T-helper 22 cell (primary cell): ENCODE measurements at regions not wholly inside any gene's neighbourhood (a gene's known extent, or its start where the extent isn't known, plus 50 kb on each side); places are given as distances from the start of the nearest gene placed in this dataset.
"Not testable (repeated sequence)": the region's sequence is repeated elsewhere in the genome, so short reads cannot be mapped to it uniquely, and the experiment has no call there.

ENCODE experiments used
- DNase-seq: peaks from one replicate; pipeline ENCODE4 v3.0.0-alpha.2; 2020; ENCODE audit warnings: low read depth

GRCh38 chr10:78458983-78459638, 425.4 kb downstream of the RPS24 start:
- no peak for DNase-seq

DNA sequence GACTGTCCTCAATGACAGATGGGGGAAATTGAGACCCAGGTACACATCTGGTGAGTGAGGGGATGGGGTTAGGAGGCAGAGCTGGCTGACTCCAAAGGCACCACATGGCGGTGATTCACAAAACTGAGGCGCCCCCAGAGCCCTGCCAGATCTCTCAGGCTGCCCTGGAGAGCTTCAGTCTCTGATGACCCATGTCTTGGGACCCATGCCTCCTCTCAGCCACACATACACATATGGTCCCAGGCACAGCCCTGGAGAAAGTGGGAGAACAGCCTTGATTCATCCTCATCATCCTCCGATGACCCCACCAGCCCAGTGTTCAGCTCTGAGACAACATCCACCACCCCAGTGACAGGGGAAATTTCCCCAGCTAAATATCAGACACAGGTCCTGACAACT, 426.0 kb downstream of the RPS24 start:
- no peak for DNase-seq

- DNase-seq, result no peak
These were observed 426.5 kb downstream of the RPS24 start for GRCh38 chr10:78460204-78460603.

DNA sequence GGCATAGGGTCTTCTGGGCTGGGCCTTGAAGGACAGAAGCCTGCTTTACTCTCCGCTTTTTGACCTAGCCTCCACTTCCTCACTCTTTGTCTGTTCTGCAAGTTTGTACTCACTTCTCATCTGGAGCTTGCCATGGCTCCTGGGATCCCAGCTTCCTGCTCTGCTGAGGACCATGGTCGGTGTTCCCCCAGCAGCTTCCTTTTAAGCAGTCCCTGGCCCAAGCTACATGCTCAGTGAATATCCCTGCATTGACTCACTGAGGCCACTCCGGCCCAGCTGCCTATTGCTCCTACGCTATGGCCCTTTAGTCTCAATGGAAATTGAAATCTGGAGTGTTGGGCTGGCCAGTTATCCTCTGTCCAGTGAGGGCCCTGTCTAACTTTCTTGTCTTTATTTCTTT, 427.7 kb downstream of the RPS24 start:
- no peak for DNase-seq

GRCh38 chr10:78462176-78462575, 428.5 kb downstream of the RPS24 start:
- no peak for DNase-seq

DNA sequence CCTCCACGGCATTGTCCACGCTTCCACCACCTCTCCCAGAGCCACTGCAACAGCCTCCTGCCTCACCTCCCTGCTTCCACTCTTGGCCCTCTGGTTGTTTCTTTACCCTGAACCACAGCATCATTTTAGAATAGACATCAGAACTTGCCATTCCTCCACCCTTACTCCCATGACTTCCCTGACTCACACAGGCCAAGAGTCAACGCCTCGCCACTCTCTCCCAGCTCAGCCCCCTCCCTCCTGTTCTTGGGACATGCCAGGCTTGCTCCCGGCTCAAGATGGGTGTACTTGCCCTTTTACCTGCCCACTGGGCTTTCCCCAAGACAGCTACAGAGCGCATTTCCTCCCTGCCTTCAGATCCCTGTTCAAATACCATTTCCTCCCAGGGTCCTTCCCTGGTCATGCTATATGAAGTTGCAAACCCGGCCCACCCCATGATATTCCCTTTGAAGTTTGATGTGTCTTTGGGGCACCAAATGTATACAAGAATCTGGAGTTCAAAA, 429.1 kb downstream of the RPS24 start:
- no peak for DNase-seq

GRCh38 chr10:78464118-78464855, 430.6 kb downstream of the RPS24 start:
- DNase-seq, result no peak

DNA sequence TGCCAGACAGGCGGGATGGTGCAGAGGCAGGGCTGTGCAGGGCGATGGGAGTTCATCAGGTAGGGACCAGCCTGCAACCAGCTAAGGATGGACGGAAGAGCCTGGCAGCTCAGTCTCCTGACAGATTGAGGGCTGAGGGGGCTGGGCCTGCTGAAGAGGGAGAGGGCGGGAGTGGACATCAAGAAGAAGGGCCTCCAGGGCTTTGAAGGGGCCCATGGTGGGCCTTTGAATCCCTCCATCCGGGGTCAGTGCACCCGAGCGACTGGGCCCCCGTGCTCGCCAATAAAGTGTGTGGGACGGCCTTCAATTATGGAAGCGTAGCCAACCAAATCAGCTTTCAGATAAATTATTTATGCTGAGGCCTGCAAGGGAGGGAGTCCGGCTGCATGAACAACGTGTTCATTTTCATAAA, 431.2 kb downstream of the RPS24 start:
- DNase-seq, result no peak

GRCh38 chr10:78465431-78465830, 431.8 kb downstream of the RPS24 start:
- DNase-seq, result no peak

DNA sequence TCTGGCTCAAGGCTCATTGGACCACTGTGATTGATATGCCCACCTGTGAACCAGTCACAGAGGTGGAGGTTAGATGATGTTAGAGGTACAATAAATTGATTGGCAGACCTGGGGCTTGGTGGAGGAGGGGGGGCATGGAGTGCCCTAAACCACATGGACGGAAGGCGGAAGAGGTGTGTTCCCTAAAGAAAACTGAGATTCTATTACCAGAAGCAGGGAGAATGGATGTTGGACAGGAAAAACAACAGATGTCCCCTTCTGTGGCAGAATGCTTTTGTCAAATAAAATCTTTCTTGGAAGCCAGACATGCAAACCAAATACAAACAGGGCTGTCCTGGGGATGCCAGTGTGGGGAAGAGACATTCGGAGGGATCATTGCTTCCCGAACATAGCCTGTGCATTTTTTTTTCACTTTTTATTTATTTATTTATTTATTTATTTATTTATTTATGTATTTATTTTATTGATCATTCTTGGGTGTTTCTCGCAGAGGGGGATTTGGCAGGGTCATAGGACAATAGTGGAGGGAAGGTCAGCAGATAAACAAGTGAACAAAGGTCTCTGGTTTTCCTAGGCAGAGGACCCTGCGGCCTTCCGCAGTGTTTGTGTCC, 433.9 kb downstream of the RPS24 start:
- DNase-seq, result no peak

GRCh38 chr10:78468731-78469130, 435.1 kb downstream of the RPS24 start:
- DNase-seq, result not testable (repeated sequence)

GRCh38 chr10:78470267-78471103, 436.8 kb downstream of the RPS24 start:
- DNase-seq, result no peak

DNA sequence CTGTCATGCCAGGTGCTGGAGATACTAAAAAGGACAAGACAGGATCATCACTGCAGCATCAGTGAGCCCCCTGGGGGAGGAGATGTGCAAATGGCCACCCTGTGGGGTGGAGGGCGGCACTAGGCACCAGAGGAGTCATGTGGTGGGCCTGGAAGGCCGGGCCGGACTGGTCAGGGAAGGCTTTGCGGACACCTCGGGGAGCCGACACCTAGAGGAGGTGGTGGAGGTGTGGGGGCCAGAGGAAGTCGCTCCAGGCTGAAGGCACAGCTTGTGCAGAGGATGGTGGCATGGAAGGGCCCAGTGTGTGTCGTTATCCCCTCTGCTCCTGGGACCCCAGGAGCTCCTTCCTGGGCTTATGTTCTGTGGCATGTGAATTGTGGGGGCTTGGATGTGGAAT, 437.7 kb downstream of the RPS24 start:
- DNase-seq, result no peak

- no peak for DNase-seq
These were observed 438.3 kb downstream of the RPS24 start for GRCh38 chr10:78471723-78472550.

- no peak for DNase-seq
These were observed 438.9 kb downstream of the RPS24 start for GRCh38 chr10:78472551-78472890.

GRCh38 chr10:78473006-78473405, 439.3 kb downstream of the RPS24 start:
- no peak for DNase-seq

DNA sequence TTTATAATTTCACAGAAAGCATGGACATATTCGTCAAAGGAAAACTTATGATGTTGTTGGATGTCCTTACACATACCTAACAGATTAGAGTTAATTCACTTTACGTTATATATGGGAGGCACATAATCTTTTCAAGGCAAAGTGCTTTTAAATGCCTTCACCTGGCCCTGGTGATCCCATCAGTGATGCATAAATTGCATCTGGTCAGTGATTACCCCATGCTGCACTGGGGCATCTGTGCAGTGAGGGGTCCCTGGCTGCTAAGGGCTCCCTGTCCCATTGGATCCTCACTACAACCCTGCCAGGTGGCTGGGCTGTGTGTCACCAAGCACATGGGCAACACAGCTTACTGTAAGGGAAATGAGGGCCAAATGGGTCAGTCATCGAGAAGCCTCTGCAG, 441.1 kb downstream of the RPS24 start:
- DNase-seq, result no peak

GRCh38 chr10:78475437-78475836, 441.8 kb downstream of the RPS24 start:
- no peak for DNase-seq

GRCh38 chr10:78476156-78476555, 442.5 kb downstream of the RPS24 start:
- no peak for DNase-seq

- no peak for DNase-seq
These were observed 443.2 kb downstream of the RPS24 start for GRCh38 chr10:78476844-78477243.

GRCh38 chr10:78478919-78479318, 445.3 kb downstream of the RPS24 start:
- no peak for DNase-seq

- no peak for DNase-seq
These were observed 445.8 kb downstream of the RPS24 start for GRCh38 chr10:78479467-78479866.
